ENCODE measurements at regions not wholly inside any gene's neighbourhood (a gene's known extent, or its start where the extent isn't known, plus 50 kb on each side); places are given as distances from the start of the nearest gene placed in this dataset.

GRCh38 chr10:21463436-21463835 lies 62.0 kb downstream of the SKIDA1 start:
- H3K27ac ChIP-seq (ENCODE audit: low read length) = no peak overlapping the region
- no peak overlapping the region for H3K4me2 ChIP-seq (ENCODE audit: insufficient read depth, low read length)
- TF ChIP-seq CTCF (IDR thresholded peaks at IDR 0.05; ENCODE audit: borderline replicate concordance, extremely low read depth, low read length, poor library complexity, severe bottlenecking) (no peak), EZH2 (IDR thresholded peaks at IDR 0.05; ENCODE audit: borderline replicate concordance, low read depth, low read length, severe bottlenecking) (no peak)
- no peaks in the 10 kb centered on the region for H4K20me1 ChIP-seq (ENCODE audit: insufficient read depth, low read length)
- no peaks in the 10 kb centered on the region for H3K27me3 ChIP-seq (ENCODE audit: insufficient read depth, low read length, poor library complexity)
- H3K79me2 ChIP-seq (ENCODE audit: insufficient read depth, low read length) = no peaks in the 10 kb centered on the region
- ATAC-seq (ENCODE audit: insufficient read depth, low read depth) = no peak
- H3K36me3 ChIP-seq (ENCODE audit: insufficient read depth, low read length) = no peaks in the 10 kb centered on the region
- H3K4me1 ChIP-seq (ENCODE audit: insufficient read depth, low read length) = no peaks in the 10 kb centered on the region
- H2AFZ ChIP-seq (ENCODE audit: low read depth, low read length) = no peak overlapping the region
- DNase-seq = no peak
- H3K4me3 ChIP-seq (ENCODE audit: low read depth in 1 of 2, low read length in 2 of 2) = no peak overlapping the region
- no peaks in the 10 kb centered on the region for H3K9me3 ChIP-seq (ENCODE audit: insufficient read depth, low read length, severe bottlenecking)
- H3K9ac ChIP-seq (ENCODE audit: low read depth, low read length) = no peak overlapping the region

- H3K9ac ChIP-seq (ENCODE audit: low read depth, low read length) = no peak overlapping the region
Observed at GRCh38 chr10:21458126-21458871, 67.2 kb downstream of the SKIDA1 start.

GRCh38 chr10:21456160-21456559 lies 69.3 kb downstream of the SKIDA1 start:
- no peak for DNase-seq
- Histone ChIP-seq H3K79me2 (ENCODE audit: insufficient read depth, low read length) (no peaks in the 10 kb centered on the region), H3K4me1 (ENCODE audit: insufficient read depth, low read length) (no peaks in the 10 kb centered on the region), H3K9ac (ENCODE audit: low read depth, low read length) (no peak overlapping the region), H3K36me3 (ENCODE audit: insufficient read depth, low read length) (no peaks in the 10 kb centered on the region), H3K27me3 (ENCODE audit: insufficient read depth, low read length, poor library complexity) (no peaks in the 10 kb centered on the region), H3K27ac (ENCODE audit: low read length) (no peak overlapping the region), H3K4me3 (ENCODE audit: low read depth in 1 of 2, low read length in 2 of 2) (no peak overlapping the region), H2AFZ (ENCODE audit: low read depth, low read length) (no peak overlapping the region), H3K9me3 (ENCODE audit: insufficient read depth, low read length, severe bottlenecking) (no peaks in the 10 kb centered on the region), H3K4me2 (ENCODE audit: insufficient read depth, low read length) (no peak overlapping the region), H4K20me1 (ENCODE audit: insufficient read depth, low read length) (no peaks in the 10 kb centered on the region)
- no peak for ATAC-seq (ENCODE audit: insufficient read depth, low read depth)
- no peak for TF ChIP-seq EZH2 (IDR thresholded peaks at IDR 0.05; ENCODE audit: borderline replicate concordance, low read depth, low read length, severe bottlenecking)
- TF ChIP-seq CTCF (IDR thresholded peaks at IDR 0.05; ENCODE audit: borderline replicate concordance, extremely low read depth, low read length, poor library complexity, severe bottlenecking) = no peak

More at GRCh38 chr10:21458126-21458871, 67.2 kb downstream of the SKIDA1 start:
- H3K36me3 ChIP-seq (ENCODE audit: insufficient read depth, low read length) = no peaks in the 10 kb centered on the region
- DNase-seq = no peak
- H3K9me3 ChIP-seq (ENCODE audit: insufficient read depth, low read length, severe bottlenecking) = no peaks in the 10 kb centered on the region
- no peak overlapping the region for H3K27ac ChIP-seq (ENCODE audit: low read length)
- H4K20me1 ChIP-seq (ENCODE audit: insufficient read depth, low read length) = no peaks in the 10 kb centered on the region
- no peak for ATAC-seq (ENCODE audit: insufficient read depth, low read depth)
- no peaks in the 10 kb centered on the region for H3K79me2 ChIP-seq (ENCODE audit: insufficient read depth, low read length)
- H2AFZ ChIP-seq (ENCODE audit: low read depth, low read length) = no peak overlapping the region
- no peak overlapping the region for H3K4me2 ChIP-seq (ENCODE audit: insufficient read depth, low read length)
- no peak for TF ChIP-seq CTCF (IDR thresholded peaks at IDR 0.05; ENCODE audit: borderline replicate concordance, extremely low read depth, low read length, poor library complexity, severe bottlenecking)
- no peak for TF ChIP-seq EZH2 (IDR thresholded peaks at IDR 0.05; ENCODE audit: borderline replicate concordance, low read depth, low read length, severe bottlenecking)
- no peaks in the 10 kb centered on the region for H3K27me3 ChIP-seq (ENCODE audit: insufficient read depth, low read length, poor library complexity)
- H3K4me3 ChIP-seq (ENCODE audit: low read depth in 1 of 2, low read length in 2 of 2) = no peak overlapping the region
- H3K4me1 ChIP-seq (ENCODE audit: insufficient read depth, low read length) = no peaks in the 10 kb centered on the region

All from DND-41 (cell line).